Osteoblast (primary cell): ENCODE measurements at regions not wholly inside any gene's neighbourhood (a gene's known extent, or its start where the extent isn't known, plus 50 kb on each side); places are given as distances from the start of the nearest gene placed in this dataset.

ENCODE experiments used
- DNase-seq: peaks from one replicate; pipeline ENCODE4 v3.0.0; 2011; ENCODE audit warnings: low spot score, mixed read lengths; ENCODE audit not compliant: insufficient read length; ENCODE audit errors: missing footprints
- H2AFZ ChIP-seq: 2 replicates; pipeline ENCODE4 v1.6.0; 2011; ENCODE audit warnings: mild to moderate bottlenecking, low read length
- H3K27ac ChIP-seq: 2 replicates; pipeline ENCODE4 v1.5.1; 2011; ENCODE audit warnings: mild to moderate bottlenecking, low read depth, low read length, moderate library complexity
- H3K27me3 ChIP-seq: 2 replicates; pipeline ENCODE4 v1.6.0; 2012; ENCODE audit warnings: mild to moderate bottlenecking, control low read depth, inconsistent platforms, low read length, moderate library complexity; ENCODE audit not compliant: insufficient read depth
- H3K36me3 ChIP-seq: 2 replicates; pipeline ENCODE4 v1.5.1; 2011; ENCODE audit warnings: mild to moderate bottlenecking, low read length, control low read depth, moderate library complexity; ENCODE audit not compliant: insufficient read depth
- H3K4me1 ChIP-seq: 2 replicates; pipeline ENCODE4 v1.5.1; 2011; ENCODE audit warnings: mild to moderate bottlenecking, low read length, control low read depth, moderate library complexity; ENCODE audit not compliant: insufficient read depth
- H3K4me2 ChIP-seq: 2 replicates; pipeline ENCODE4 v1.6.0; 2011; ENCODE audit warnings: mild to moderate bottlenecking, low read length; ENCODE audit not compliant: insufficient read depth
- H3K4me3 ChIP-seq: fragments of 200-600 bp; sonication (generic); 3 replicates; pipeline ENCODE4 v1.5.1; 2012; ENCODE audit warnings: mild to moderate bottlenecking, low read length, inconsistent platforms; ENCODE audit not compliant: insufficient read depth
- H3K79me2 ChIP-seq: 2 replicates; pipeline ENCODE4 v1.6.0; 2012; ENCODE audit warnings: mild to moderate bottlenecking, low read length, control low read depth, inconsistent platforms; ENCODE audit not compliant: insufficient read depth
- H3K9me3 ChIP-seq: 2 replicates; pipeline ENCODE4 v1.5.1; 2011; ENCODE audit warnings: low read depth, low read length, control low read depth
- H4K20me1 ChIP-seq: 2 replicates; pipeline ENCODE4 v1.6.0; 2012; ENCODE audit warnings: mild to moderate bottlenecking, low read length, control low read depth; ENCODE audit not compliant: insufficient read depth
- CTCF ChIP-seq: IDR thresholded peaks from 2 replicates; pipeline ENCODE4 v1.5.1; 2011; ENCODE audit warnings: mild to moderate bottlenecking, low read depth, low read length, moderate library complexity; ENCODE audit errors: extremely low read depth

DNA sequence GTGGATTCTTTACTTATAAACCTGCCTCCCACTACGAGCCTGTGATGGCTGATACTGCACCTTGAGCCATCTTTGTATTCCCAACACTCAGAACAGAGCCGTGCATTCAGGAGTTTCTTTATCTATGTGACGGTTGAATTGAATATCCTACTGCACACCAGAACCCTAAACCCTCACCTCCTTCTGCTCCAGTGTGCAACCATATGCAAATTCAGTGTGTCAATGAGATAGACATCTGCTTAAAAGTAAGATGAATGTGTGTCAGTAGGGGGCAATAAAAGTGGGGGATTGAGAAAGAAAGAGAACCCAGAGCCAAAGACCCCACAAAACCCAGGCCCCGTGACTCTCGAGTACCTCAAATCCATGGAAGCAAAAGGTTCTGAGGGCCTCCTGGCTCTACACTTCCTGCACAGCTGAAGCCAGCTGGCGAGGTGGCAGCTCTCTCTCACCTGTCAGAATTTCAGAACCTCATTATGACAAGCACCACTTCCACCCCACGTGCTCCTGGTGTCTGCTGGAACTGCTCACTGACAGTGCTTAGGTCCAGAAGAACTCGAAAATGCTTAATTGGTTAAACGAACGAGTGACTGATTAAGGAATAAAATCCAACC, 143.3 kb upstream of the GPR26 start:
- no peak for TF ChIP-seq CTCF

DNA sequence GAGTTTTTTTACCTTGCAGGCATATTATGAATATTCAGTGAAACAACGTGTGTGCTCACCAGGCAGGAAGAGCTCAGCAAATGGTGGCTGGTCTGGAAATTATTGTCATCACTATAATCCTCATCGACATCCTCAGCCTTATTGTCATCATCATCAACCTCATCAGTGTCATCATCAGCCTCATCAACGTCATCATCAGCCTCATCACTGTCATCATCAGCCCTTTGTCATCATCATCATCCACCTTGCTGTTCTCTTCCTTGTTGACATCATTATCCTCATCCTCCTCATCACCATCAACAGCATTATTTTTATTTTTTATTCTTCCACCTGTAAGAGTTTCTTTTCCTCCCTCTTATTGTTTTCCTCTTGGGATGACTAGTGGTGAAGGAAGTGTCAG, 142.3 kb upstream of the GPR26 start:
- no peak overlapping the region for H3K4me2 ChIP-seq
- no peaks in the 10 kb centered on the region for H3K4me1 ChIP-seq
- no peaks in the 10 kb centered on the region for H3K27me3 ChIP-seq
- H3K27ac ChIP-seq: no peak overlapping the region
- no peaks in the 10 kb centered on the region for H3K9me3 ChIP-seq
- H3K79me2 ChIP-seq: no peaks in the 10 kb centered on the region
- no peak overlapping the region for H2AFZ ChIP-seq
- TF ChIP-seq CTCF: no peak
- no peak for DNase-seq
- H4K20me1 ChIP-seq: no peaks in the 10 kb centered on the region
- no peaks in the 10 kb centered on the region for H3K36me3 ChIP-seq
- H3K4me3 ChIP-seq: no peak overlapping the region

More for the DNA sequence above, 143.3 kb upstream of the GPR26 start:
- Histone ChIP-seq H3K36me3 (no peaks in the 10 kb centered on the region), H3K4me2 (no peak overlapping the region), H4K20me1 (no peaks in the 10 kb centered on the region), H3K9me3 (no peaks in the 10 kb centered on the region), H3K79me2 (no peaks in the 10 kb centered on the region), H2AFZ (no peak overlapping the region), H3K4me3 (no peak overlapping the region), H3K27ac (no peak overlapping the region), H3K4me1 (no peaks in the 10 kb centered on the region), H3K27me3 (no peaks in the 10 kb centered on the region)
- no peak for DNase-seq

DNA sequence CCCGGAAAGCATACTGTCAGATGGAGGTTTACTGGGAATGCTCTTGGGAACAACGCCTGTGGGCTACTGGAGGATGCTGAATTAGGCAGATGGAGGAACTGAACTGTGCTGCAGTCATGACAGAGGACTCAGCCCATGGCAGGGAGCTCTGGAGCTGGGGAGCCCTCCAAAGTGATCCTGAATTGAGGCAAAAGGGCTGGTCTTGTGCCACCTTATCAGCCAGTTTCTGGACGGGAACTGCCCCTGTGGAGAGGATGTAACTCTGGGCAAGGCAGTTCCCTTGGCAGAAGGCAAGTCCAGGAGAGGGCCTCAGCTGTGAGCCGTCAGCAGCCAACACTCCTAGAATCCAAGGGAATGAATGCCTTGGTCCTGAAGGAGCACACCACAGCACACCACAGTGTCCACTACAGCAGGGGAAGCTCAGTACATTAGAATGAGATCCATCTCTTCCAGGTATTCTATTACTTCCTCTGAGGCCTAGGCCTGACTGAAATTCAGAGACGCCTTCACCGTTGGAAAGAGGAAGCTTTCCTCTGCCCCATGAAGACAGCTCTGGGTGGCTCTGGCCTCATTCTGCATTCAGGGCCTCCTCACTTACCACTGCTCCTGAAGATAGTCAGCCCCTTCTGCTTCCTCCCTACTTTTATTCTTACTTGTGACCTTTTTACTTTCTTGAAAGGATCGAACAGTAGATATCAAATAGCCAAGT, 139.6 kb upstream of the GPR26 start:
- H3K27me3 ChIP-seq: no peaks in the 10 kb centered on the region
- no peak overlapping the region for H2AFZ ChIP-seq
- no peak overlapping the region for H3K4me3 ChIP-seq
- no peak for TF ChIP-seq CTCF
- H3K4me2 ChIP-seq: no peak overlapping the region
- H3K27ac ChIP-seq: no peak overlapping the region
- no peaks in the 10 kb centered on the region for H3K9me3 ChIP-seq
- no peaks in the 10 kb centered on the region for H4K20me1 ChIP-seq
- no peaks in the 10 kb centered on the region for H3K36me3 ChIP-seq
- no peak for DNase-seq
- no peaks in the 10 kb centered on the region for H3K79me2 ChIP-seq
- no peaks in the 10 kb centered on the region for H3K4me1 ChIP-seq

DNA sequence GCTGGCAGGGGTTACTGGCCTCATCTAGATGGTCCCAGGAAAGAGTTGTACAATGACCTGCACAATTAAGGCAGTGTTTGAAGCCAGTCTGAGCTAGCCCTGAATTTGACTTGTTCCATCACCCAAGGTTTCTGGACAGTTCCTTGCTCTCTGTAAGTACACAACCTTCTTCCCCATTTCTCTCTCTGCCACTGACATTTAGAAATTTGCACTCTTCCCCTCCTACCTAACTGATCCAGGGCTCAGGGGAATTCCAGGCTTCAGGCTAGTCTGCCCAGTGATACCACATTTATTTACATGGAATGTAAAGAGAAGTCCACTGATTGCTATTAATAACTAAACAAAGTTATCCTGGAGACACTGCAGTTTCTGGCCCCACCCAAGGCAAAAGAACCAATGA, 139.0 kb upstream of the GPR26 start:
- Histone ChIP-seq H3K4me1 (no peaks in the 10 kb centered on the region), H4K20me1 (no peaks in the 10 kb centered on the region), H3K4me3 (no peak overlapping the region), H3K9me3 (no peaks in the 10 kb centered on the region), H3K4me2 (no peak overlapping the region), H3K27me3 (no peaks in the 10 kb centered on the region), H3K36me3 (no peaks in the 10 kb centered on the region), H3K79me2 (no peaks in the 10 kb centered on the region), H2AFZ (no peak overlapping the region), H3K27ac (no peak overlapping the region)
- TF ChIP-seq CTCF: no peak
- DNase-seq: no peak
